ENCODE measurements at regions not wholly inside any gene's neighbourhood (a gene's known extent, or its start where the extent isn't known, plus 50 kb on each side); places are given as distances from the start of the nearest gene placed in this dataset.

- DNase-seq (ENCODE audit: low spot score): no peak
- peak overlapping the region; percentile 26 for H3K4me3 ChIP-seq
- peak overlapping the region; percentile 12 to 82 for H3K27ac ChIP-seq
- TF ChIP-seq, protein P1, sequence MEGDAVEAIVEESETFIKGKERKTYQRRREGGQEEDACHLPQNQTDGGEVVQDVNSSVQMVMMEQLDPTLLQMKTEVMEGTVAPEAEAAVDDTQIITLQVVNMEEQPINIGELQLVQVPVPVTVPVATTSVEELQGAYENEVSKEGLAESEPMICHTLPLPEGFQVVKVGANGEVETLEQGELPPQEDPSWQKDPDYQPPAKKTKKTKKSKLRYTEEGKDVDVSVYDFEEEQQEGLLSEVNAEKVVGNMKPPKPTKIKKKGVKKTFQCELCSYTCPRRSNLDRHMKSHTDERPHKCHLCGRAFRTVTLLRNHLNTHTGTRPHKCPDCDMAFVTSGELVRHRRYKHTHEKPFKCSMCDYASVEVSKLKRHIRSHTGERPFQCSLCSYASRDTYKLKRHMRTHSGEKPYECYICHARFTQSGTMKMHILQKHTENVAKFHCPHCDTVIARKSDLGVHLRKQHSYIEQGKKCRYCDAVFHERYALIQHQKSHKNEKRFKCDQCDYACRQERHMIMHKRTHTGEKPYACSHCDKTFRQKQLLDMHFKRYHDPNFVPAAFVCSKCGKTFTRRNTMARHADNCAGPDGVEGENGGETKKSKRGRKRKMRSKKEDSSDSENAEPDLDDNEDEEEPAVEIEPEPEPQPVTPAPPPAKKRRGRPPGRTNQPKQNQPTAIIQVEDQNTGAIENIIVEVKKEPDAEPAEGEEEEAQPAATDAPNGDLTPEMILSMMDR (IDR thresholded peaks at IDR 0.05): no peak
These were observed 92.1 kb downstream of the ACKR3 start for GRCh38 chr2:236661762-236662110.

GRCh38 chr2:236662231-236663185 lies 92.9 kb downstream of the ACKR3 start:
- TF ChIP-seq, protein P1 (IDR thresholded peaks at IDR 0.05): no peak
- Histone ChIP-seq H3K27ac (peak overlapping the region; percentile 21 to 82), H3K4me3 (peak overlapping the region; percentile 44)
- DNase-seq (ENCODE audit: low spot score): peak; percentile 62

GRCh38 chr2:236663287-236664101 lies 93.9 kb downstream of the ACKR3 start:
- TF ChIP-seq, protein P1 (IDR thresholded peaks at IDR 0.05): no peak
- H3K4me3 ChIP-seq: peak overlapping the region; percentile 44
- peak overlapping the region; percentile 21 to 82 for H3K27ac ChIP-seq
- peak; percentile 76 for DNase-seq (ENCODE audit: low spot score)

DNA sequence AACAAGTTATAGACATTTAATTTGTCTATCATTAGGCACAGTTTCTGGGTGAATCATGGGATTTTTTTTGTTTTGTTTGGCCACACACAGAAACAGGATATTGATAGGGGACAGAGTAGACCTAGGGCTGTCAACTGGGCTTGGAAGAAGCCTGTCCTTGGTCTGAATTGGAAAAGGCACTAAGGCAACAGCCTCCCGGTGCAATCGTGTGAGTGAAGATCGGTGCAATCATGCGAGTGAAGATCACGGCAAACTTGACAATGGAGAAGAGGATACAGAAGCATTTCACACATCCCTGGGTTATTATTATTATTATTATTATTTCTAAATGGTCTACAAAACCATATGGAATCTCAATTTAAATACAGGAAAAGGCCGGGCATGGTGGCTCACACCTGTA lies 94.5 kb downstream of the ACKR3 start:
- no peak for DNase-seq (ENCODE audit: low spot score)
- Histone ChIP-seq H3K27ac (peak overlapping the region in 1 of 2 donors; percentile 82), H3K4me3 (peak overlapping the region; percentile 44)
- TF ChIP-seq, protein P1 (IDR thresholded peaks at IDR 0.05): no peak

DNA sequence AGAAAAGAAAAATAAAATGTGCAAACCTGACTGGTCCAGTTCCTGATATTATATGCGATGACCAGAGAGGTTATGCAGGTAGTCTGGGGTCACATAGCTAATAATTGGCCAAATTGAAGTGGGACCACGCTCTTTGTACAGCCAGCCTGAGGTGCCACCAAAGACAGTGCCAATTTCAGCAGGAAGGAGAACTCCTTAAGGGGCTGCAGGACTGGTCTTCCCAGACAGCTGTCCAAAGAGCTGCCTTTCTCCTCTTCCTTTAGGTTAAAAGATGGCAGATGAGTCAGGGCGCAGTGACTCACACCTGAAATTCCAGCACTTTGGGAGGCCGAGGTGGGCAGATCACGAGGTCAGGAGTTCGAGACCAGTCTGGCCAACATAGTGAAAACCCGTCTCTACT lies 95.5 kb downstream of the ACKR3 start:
- TF ChIP-seq, protein P1 (IDR thresholded peaks at IDR 0.05): no peak

GRCh38 chr2:236665572-236666118 lies 96.0 kb downstream of the ACKR3 start:
- Histone ChIP-seq H3K27ac (no peak overlapping the region), H3K4me3 (no peak overlapping the region)
- peak; percentile 63 for DNase-seq (ENCODE audit: low spot score)
- TF ChIP-seq, protein P1 (IDR thresholded peaks at IDR 0.05): no peak

More for the DNA sequence above, 95.5 kb downstream of the ACKR3 start:
- no peak overlapping the region for H3K27ac ChIP-seq
- no peak overlapping the region for H3K4me3 ChIP-seq
- peak; percentile 57 for DNase-seq (ENCODE audit: low spot score)
